Keratinocyte (primary cell): ENCODE measurements at regions not wholly inside any gene's neighbourhood (a gene's known extent, or its start where the extent isn't known, plus 50 kb on each side); places are given as distances from the start of the nearest gene placed in this dataset.

Source experiments
- EZH2 ChIP-seq: IDR thresholded peaks from one replicate; pipeline ENCODE4 v1.6.1; 2012; ENCODE audit warnings: inconsistent platforms, mild to moderate bottlenecking, low read length, moderate library complexity
- TF ChIP-seq, protein P1 (sequence below), 3 experiments: IDR thresholded peaks in 1 of 3; conservative IDR thresholded peaks in 1 of 3; optimal IDR thresholded peaks in 1 of 3; 2 replicates in 2 of 3; 3 replicates in 1 of 3; pipeline versions ENCODE3 to v1.5.1; 2011; ENCODE audit warnings: low read length in 3 of 3, mild to moderate bottlenecking in 3 of 3, moderate library complexity in 2 of 3, control low read depth in 1 of 3, inconsistent platforms in 1 of 3; ENCODE audit not compliant: insufficient read depth in 2 of 3; ENCODE audit errors: extremely low read depth in 1 of 3

DNA sequence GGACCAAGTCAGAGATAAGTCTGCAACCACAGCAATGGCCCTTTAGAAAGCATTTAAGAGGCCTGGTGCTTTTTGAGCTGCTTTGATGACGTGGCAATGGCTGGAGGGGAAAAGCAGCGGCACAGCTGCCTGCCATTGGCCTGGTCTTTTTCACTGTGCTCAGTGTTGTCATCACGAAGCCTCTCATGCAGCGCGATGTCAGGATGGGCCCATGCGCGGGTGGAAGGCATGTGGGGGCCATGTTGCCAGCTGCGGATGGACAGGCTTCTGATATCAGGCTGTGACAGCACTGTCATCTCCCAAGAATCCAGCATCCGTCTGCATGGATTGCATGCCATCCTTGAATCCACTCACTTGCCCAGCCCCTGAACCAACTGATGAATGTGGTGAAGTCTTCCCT is 204.5 kb downstream of the ACKR3 start:
- TF ChIP-seq, protein P1, sequence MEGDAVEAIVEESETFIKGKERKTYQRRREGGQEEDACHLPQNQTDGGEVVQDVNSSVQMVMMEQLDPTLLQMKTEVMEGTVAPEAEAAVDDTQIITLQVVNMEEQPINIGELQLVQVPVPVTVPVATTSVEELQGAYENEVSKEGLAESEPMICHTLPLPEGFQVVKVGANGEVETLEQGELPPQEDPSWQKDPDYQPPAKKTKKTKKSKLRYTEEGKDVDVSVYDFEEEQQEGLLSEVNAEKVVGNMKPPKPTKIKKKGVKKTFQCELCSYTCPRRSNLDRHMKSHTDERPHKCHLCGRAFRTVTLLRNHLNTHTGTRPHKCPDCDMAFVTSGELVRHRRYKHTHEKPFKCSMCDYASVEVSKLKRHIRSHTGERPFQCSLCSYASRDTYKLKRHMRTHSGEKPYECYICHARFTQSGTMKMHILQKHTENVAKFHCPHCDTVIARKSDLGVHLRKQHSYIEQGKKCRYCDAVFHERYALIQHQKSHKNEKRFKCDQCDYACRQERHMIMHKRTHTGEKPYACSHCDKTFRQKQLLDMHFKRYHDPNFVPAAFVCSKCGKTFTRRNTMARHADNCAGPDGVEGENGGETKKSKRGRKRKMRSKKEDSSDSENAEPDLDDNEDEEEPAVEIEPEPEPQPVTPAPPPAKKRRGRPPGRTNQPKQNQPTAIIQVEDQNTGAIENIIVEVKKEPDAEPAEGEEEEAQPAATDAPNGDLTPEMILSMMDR (optimal IDR thresholded peaks at IDR 0.05 in 1 of 3, IDR thresholded peaks at IDR 0.05 in 1 of 3, conservative IDR thresholded peaks at IDR 0.05 in 1 of 3; ENCODE audit: extremely low read depth in 1 of 3, insufficient read depth in 2 of 3, low read length in 3 of 3), result no peak
- no peak for TF ChIP-seq EZH2
